Gastrocnemius medialis (tissue), 4 donors: ENCODE measurements at regions not wholly inside any gene's neighbourhood (a gene's known extent, or its start where the extent isn't known, plus 50 kb on each side); places are given as distances from the start of the nearest gene placed in this dataset.

Source experiments
- ATAC-seq, 2 donors: fragments of 150-250 bp; one replicate each; pipeline ENCODE4 v1.9.1; 2016
- DNase-seq, 2 donors: peaks; one replicate each; pipeline ENCODE4 v3.0.0-alpha.2; 2019
- H3K27ac ChIP-seq, 4 donors: fragments of 200-600 bp; sonication (generic); 1 replicate in 1 of 4; 2 replicates in 3 of 4; pipeline ENCODE4 v1.5.1; 2016 to 2018; ENCODE audit warnings: mild to moderate bottlenecking in 2 of 4, moderate library complexity in 1 of 4
- H3K27me3 ChIP-seq, 3 donors: fragments of 200-600 bp; sonication (generic) in 2 of 3; 1 replicate in 1 of 3; 2 replicates in 2 of 3; pipeline versions ENCODE4 v1.5.1 to v1.6.0; 2016 to 2019; ENCODE audit warnings: mild to moderate bottlenecking in 1 of 3, moderate library complexity in 1 of 3
- H3K36me3 ChIP-seq, 2 donors: fragments of 200-600 bp; sonication (generic) in 1 of 2; one replicate each; pipeline ENCODE4 v1.5.1; 2017 to 2018
- H3K4me1 ChIP-seq, 2 donors: fragments of 200-600 bp; sonication (generic) in 1 of 2; one replicate each; pipeline ENCODE4 v1.5.1; 2016 to 2017; ENCODE audit warnings: mild to moderate bottlenecking in 2 of 2
- H3K4me3 ChIP-seq, 4 donors: fragments of 200-600 bp; sonication (generic) in 3 of 4; 1 replicate in 1 of 4; 2 replicates in 3 of 4; pipeline ENCODE4 v1.5.1; 2016 to 2019; ENCODE audit warnings: mild to moderate bottlenecking in 2 of 4
- H3K9me3 ChIP-seq, 3 donors: fragments of 200-600 bp; sonication (generic) in 2 of 3; 1 replicate in 1 of 3; 2 replicates in 2 of 3; pipeline ENCODE4 v1.5.1; 2016 to 2019
- CTCF ChIP-seq, 5 experiments: fragments of 450-650 bp in 3 of 5; fragments of 200-600 bp in 2 of 5; sonication (generic) in 2 of 5; IDR thresholded peaks in 4 of 5; conservative IDR thresholded peaks in 1 of 5; 1 replicate in 4 of 5; 2 replicates in 1 of 5; pipeline ENCODE4 v1.5.1; 2016 to 2019; ENCODE audit warnings: antibody characterized with exemption in 5 of 5, mild to moderate bottlenecking in 3 of 5, moderate library complexity in 3 of 5
- POLR2A ChIP-seq, 2 donors: fragments of 450-650 bp; IDR thresholded peaks; one replicate each; pipeline ENCODE4 v1.6.1; 2017; ENCODE audit warnings: antibody characterized with exemption in 2 of 2, mild to moderate bottlenecking in 2 of 2, moderate library complexity in 2 of 2
- in situ Hi-C, 4 donors: fragments of 200-750 bp; cut with MboI; loops; one replicate each; pipeline versions ENCODE4 v1.15.0 to v1.8.0; 2017; ENCODE audit warnings: low sequenced_read_pairs in 4 of 4
- intact Hi-C: fragments of 100-400 bp; cut with DNase I; formaldehyde crosslinking; loops from one replicate; pipeline ENCODE4 v1.15.1; 2023; ENCODE audit warnings: low total_unique reads

DNA sequence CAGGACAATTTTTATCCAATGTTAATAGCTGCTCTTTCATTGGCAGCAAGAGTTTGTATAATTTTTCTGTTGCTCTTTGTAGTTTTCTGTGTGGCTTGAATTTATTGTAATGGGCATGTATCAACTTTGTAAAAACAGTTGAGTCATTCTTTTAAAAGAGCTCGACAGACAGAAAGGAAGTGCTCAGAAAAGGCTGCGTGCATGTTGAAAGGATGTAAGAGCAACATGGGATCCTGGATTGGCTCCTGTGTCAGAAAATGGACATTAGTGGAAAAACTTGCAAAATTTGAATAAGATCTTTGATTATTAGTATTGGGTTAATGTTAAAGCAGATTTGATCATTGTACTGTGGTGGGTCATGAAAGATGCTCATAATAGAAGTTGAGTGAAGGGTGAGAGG lies 93.3 kb upstream of the CDC42EP3 start:
- H3K27me3 ChIP-seq = no peaks in the 10 kb centered on the region
- in situ Hi-C loops = no loop called here
- peaks cover 5 to 14% of the 10 kb centered on the region in 2 donors for H3K4me1 ChIP-seq

DNA sequence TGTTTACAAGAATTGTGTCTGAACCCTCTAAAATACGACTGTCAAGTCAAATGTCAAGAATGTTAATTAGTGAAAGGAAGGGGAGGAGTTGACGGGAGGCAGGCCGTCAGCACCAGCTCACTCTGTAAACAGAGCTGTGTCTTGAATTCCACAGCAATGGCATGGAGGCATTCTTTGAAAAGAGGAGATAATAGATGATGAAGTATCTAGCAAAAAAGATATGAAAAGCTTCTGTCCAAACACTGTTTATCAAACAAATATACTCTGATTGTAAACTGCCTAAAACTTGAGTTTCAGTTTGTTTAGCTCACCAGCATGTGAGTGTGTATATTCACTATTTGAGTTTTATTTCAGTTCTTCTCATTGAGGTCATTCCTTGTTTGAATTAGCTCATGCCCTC lies 94.7 kb upstream of the CDC42EP3 start:
- Histone ChIP-seq H3K27me3 (no peaks in the 10 kb centered on the region), H3K4me3 (no peak overlapping the region), H3K9me3 (no peaks in the 10 kb centered on the region), H3K27ac (no peak overlapping the region), H3K4me1 (peaks cover 5 to 14% of the 10 kb centered on the region in 2 donors), H3K36me3 (no peaks in the 10 kb centered on the region)
- intact Hi-C loops = no loop called here
- in situ Hi-C loops = no loop called here
- DNase-seq = no peak
- no peak for TF ChIP-seq CTCF (IDR thresholded peaks at IDR 0.05 in 4 of 5, conservative IDR thresholded peaks at IDR 0.05 in 1 of 5)
- no peak for TF ChIP-seq POLR2A (IDR thresholded peaks at IDR 0.05)
- no peak for ATAC-seq

More for the DNA sequence above, 93.3 kb upstream of the CDC42EP3 start:
- no peak for TF ChIP-seq POLR2A (IDR thresholded peaks at IDR 0.05)
- no peak for TF ChIP-seq CTCF (IDR thresholded peaks at IDR 0.05 in 4 of 5, conservative IDR thresholded peaks at IDR 0.05 in 1 of 5)
- no peak for DNase-seq
- no peaks in the 10 kb centered on the region for H3K9me3 ChIP-seq
- intact Hi-C loops = no loop called here
- no peaks in the 10 kb centered on the region for H3K36me3 ChIP-seq
- no peak for ATAC-seq
- H3K4me3 ChIP-seq = no peak overlapping the region
- H3K27ac ChIP-seq = no peak overlapping the region

GRCh38 chr2:37767046-37767445 lies 95.6 kb upstream of the CDC42EP3 start:
- Histone ChIP-seq H3K9me3 (no peaks in the 10 kb centered on the region), H3K4me1 (peaks cover 5 to 14% of the 10 kb centered on the region in 2 donors), H3K36me3 (no peaks in the 10 kb centered on the region), H3K27me3 (no peaks in the 10 kb centered on the region), H3K4me3 (no peak overlapping the region), H3K27ac (no peak overlapping the region)
- DNase-seq = no peak
- intact Hi-C loops = no loop called here
- no peak for ATAC-seq
- in situ Hi-C loops = no loop called here
- no peak for TF ChIP-seq CTCF (IDR thresholded peaks at IDR 0.05 in 4 of 5, conservative IDR thresholded peaks at IDR 0.05 in 1 of 5)
- TF ChIP-seq POLR2A (IDR thresholded peaks at IDR 0.05) = no peak

GRCh38 chr2:37767959-37768925 lies 96.8 kb upstream of the CDC42EP3 start:
- DNase-seq (peak in 1 of 2 donors; percentile 44), ATAC-seq (peak; percentile 63 to 87)
- Histone ChIP-seq H3K27me3 (no peaks in the 10 kb centered on the region), H3K27ac (peak overlapping the region in 2 of 4 donors; percentile 39 to 54), H3K9me3 (no peaks in the 10 kb centered on the region), H3K4me3 (no peak overlapping the region), H3K36me3 (no peaks in the 10 kb centered on the region), H3K4me1 (peaks cover 5 to 14% of the 10 kb centered on the region in 2 donors)
- TF ChIP-seq POLR2A (IDR thresholded peaks at IDR 0.05) (no peak), CTCF (IDR thresholded peaks at IDR 0.05 in 4 of 5, conservative IDR thresholded peaks at IDR 0.05 in 1 of 5) (no peak)
- in situ Hi-C loops = no loop called here
- intact Hi-C loops = no loop called here
